Fibroblast of villous mesenchyme (primary cell): ENCODE measurements at regions not wholly inside any gene's neighbourhood (a gene's known extent, or its start where the extent isn't known, plus 50 kb on each side); places are given as distances from the start of the nearest gene placed in this dataset.

Experiments
- DNase-seq: peaks from one replicate; pipeline ENCODE4 v3.0.0-alpha.2; 2010; ENCODE audit warnings: low read depth
- H3K4me3 ChIP-seq: 2 replicates; pipeline ENCODE4 v1.5.1; 2011; ENCODE audit warnings: low read depth, mild to moderate bottlenecking, low read length
- TF ChIP-seq, protein P1 (sequence below): IDR thresholded peaks from 2 replicates; pipeline ENCODE4 v1.5.1; 2012; ENCODE audit warnings: low read depth, mild to moderate bottlenecking, low read length; ENCODE audit not compliant: insufficient read depth

DNA sequence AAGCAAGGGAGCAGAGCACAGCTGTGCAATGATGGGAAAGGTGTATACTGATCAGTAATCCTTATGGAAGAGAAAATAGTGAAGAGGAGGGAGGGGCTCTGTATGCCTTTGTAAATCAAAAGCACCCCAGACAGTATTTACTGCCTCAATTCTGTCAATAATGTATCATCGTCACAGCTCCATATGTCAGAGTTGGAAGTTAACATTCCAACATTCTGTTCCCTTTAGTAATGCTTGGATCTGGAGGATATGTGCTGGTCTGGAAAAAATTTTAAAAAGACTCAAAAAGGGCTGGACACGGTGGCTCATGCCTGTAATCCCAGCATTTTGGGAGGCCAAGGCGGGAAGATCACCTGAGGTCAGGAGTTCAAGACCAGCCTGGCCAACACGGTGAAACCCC lies 310.4 kb downstream of the ACTL7B start:
- no peak overlapping the region for H3K4me3 ChIP-seq
- no peak for DNase-seq
- TF ChIP-seq, protein P1, sequence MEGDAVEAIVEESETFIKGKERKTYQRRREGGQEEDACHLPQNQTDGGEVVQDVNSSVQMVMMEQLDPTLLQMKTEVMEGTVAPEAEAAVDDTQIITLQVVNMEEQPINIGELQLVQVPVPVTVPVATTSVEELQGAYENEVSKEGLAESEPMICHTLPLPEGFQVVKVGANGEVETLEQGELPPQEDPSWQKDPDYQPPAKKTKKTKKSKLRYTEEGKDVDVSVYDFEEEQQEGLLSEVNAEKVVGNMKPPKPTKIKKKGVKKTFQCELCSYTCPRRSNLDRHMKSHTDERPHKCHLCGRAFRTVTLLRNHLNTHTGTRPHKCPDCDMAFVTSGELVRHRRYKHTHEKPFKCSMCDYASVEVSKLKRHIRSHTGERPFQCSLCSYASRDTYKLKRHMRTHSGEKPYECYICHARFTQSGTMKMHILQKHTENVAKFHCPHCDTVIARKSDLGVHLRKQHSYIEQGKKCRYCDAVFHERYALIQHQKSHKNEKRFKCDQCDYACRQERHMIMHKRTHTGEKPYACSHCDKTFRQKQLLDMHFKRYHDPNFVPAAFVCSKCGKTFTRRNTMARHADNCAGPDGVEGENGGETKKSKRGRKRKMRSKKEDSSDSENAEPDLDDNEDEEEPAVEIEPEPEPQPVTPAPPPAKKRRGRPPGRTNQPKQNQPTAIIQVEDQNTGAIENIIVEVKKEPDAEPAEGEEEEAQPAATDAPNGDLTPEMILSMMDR = no peak

DNA sequence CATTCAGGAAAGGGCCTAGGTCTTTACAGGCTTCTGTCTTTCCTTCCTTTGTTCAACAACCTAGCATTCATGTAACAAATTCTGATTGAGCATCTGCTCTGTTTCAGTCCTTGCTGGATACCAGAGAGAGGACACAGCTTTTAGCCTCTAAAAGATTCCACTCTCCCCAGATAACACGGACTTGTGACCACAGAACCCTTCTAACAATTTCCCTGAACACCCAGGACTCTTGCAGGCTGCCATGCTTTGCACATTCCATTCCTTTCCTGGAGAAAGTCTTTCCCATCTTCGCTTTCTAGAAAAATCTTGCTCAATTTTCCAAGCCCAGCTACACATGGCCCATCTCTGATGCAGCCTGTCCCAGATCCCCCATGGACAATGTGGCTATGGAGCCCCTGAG lies 310.9 kb downstream of the ACTL7B start:
- DNase-seq = peak; percentile 78
- TF ChIP-seq, protein P1 = no peak
- no peak overlapping the region for H3K4me3 ChIP-seq

DNA sequence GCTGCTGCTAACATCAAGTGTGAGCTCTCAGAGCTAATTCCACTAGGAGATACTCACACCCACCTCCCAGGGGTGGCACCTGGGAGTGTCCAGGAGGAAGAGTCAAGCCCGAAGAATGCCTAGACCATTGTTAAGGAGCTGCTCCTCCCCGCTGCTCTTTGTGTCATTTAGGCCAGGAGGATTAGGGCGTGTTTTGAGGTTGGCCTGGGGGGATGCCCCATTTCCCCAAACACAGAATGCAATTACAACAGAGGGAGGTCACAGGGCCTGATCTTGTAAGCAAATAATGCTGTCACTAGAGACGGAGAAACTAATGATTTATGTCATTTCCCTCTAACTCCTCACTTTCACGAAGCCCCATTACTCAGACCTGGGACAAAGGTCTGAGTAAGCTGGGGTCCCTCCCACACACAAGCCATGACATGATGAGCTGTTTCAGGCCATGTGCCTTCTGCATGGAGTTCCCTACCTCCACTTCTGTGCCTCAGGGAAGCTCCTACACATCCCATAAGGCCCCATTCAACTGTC lies 312.5 kb downstream of the ACTL7B start:
- TF ChIP-seq, protein P1 = no peak
- DNase-seq = no peak
- no peak overlapping the region for H3K4me3 ChIP-seq

DNA sequence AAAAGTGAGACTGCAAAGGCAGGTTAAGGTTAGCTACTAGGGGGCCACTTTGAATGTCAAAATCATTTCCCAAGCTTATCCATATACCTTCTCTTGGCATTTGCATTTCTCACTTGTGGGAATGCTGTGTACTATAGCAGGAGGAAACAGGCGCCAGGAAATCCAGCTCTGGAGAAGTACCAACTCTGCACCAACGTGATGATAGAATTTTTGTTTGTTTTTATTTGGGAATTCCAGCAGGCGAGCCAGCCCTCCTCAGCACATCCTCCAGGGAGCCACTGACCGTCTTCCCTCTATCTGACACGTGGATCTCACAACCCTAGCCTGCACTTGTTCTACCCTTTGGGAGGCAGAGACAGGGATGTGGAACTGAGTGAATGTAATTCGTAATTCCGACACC lies 318.0 kb downstream of the ACTL7B start:
- no peak for DNase-seq
- TF ChIP-seq, protein P1 = no peak

DNA sequence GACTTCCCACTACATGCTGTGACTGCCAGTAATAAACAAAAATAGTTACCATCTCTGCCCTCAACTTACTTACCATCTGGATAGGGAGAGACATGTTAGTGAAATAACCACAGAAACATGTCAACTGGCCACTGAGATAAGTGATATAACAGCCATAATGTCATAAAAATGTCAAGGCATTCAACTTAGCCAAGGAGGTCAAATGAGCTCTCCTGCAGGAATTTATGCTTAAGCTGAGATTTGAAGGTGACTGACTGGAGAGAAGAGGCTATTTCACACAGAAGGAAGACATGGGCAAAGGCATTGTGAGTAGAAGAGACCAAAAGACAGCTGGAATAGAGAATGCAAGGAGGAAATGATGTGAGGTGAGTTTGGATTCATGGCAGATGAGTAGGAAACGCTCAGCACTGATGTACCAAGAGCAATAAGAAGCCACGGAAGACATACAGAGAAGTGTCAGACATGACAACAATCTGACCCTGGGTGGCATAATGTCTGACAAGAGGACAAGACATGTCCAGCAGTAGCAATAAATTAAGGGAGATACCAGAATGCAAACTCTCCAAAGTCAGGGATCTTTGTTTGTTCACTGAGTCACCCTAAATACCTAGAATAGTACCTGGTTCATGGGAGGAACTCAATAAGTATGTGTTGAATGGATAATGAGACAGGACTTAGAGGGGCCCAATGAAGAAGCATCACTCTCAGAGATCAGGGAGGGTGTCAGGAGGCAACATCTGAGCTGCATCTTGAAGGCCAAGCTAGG lies 318.8 kb downstream of the ACTL7B start:
- H3K4me3 ChIP-seq = no peak overlapping the region
- peak; percentile 55 for DNase-seq
- TF ChIP-seq, protein P1 = no peak

More for the DNA sequence above, 318.0 kb downstream of the ACTL7B start:
- no peak overlapping the region for H3K4me3 ChIP-seq

DNA sequence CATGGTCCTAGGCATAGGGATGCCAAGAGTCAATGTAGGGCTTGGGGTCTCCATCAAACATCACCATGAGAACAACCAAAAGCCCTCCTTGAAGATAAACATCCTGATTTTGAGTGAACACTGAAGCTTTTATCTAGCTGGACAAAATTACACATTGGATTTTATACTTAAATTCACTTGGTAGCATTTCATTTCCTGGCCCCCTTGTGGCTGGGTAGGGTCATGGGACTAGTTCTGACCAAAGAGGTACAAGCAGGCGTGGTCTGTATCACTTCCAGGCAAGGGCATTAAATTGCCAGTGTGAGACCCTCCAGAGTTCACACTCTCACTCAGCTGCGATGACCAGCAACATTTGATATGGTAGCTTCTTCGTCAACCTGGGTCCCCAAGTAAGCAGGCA lies 320.3 kb downstream of the ACTL7B start:
- TF ChIP-seq, protein P1 = peak; percentile 39
- no peak for DNase-seq
- no peak overlapping the region for H3K4me3 ChIP-seq
